ENCODE measurements at regions not wholly inside any gene's neighbourhood (a gene's known extent, or its start where the extent isn't known, plus 50 kb on each side); places are given as distances from the start of the nearest gene placed in this dataset. TPM values are rescaled to one million over a fixed set of nuclear protein-coding genes. Genes with fewer than 3 reads are reported as not detected.
"Not testable (repeated sequence)": the region's sequence is repeated elsewhere in the genome, so short reads cannot be mapped to it uniquely, and the experiment has no call there.

DNA sequence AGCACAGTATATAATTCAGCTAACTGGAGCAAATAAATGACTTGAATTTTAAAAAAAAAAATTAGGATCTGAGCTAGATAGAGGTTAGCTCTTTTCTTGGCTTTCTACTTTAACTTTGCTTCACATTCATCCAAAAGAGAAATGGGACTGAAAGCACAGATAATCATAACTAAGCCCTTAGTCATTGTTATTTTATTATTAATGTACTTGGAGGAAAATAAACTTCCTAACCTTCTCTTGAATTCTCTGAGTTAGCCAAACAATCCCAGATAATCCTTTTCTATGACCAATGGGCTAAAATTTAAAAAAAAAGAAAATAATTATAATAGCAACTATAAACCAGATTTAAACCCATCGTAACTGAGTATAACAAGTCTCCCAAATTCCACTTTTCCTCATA is 57.6 kb upstream of the RASA1 start:
- TF ChIP-seq CTCF (IDR thresholded peaks at IDR 0.05) = no peak
- ATAC-seq (ENCODE audit: low FRiP score) = no peak
- DNase-seq (ENCODE audit: low spot score) = no peak

DNA sequence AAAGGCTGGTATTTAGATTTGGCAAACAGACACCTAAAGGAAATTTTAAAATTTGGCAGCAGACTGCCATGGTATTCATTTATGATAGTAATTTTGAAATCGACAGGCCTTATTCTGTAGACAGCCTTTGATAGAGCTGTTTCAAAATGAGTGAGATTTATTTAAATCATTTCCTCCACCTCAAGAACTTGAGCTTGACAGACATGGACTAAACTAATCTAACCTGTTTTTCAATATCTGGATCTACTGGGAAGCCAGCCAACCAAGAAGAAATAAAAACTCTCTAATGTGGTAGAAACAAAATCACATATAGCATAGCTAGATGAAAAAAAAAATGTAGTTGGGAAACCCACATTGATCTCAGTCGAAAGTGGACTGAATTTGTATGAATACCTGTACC is 56.9 kb upstream of the RASA1 start:
- DNase-seq (ENCODE audit: low spot score) (no peak), ATAC-seq (ENCODE audit: low FRiP score) (no peak)
- no peak for TF ChIP-seq CTCF (IDR thresholded peaks at IDR 0.05)

DNA sequence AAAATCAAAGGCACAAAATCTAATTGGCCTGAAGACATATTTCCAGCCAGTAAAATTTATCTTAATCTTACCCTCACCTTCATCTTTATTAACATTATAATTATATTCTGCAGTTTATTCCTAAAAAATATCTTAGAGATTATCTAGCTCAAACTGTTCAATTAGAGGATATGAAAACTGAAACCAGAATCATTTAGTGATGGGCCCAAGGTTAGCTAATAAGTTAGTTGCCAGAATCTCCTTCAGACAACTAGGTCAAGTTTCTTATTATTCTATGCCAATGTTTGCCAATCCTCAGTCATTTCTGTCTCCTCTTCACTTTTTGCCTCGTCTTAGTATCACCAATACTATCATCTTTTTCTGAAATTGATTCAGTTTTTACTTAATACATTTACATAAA is 56.0 kb upstream of the RASA1 start:
- TF ChIP-seq CTCF (IDR thresholded peaks at IDR 0.05) = no peak
- ATAC-seq (ENCODE audit: low FRiP score) = no peak
- DNase-seq (ENCODE audit: low spot score) = no peak

DNA sequence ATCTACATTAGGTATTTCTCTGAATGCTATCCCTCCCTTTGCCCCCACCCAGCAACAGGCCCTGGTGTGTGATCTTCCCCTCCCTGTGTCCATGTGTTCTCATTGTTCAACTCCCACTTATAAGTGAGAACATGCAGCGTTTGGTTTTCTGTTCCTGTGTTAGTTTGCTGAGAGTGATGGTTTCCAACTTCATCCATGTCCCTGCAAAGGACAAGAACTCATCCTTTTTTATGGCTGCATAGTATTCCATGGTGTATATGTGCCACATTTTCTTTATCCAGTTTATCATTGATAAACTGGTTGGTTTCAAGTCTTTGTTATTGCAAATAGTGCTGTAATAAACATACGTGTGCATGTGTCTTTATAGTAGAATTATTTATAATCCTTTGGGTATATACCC is 55.5 kb upstream of the RASA1 start:
- ATAC-seq (ENCODE audit: low FRiP score); DNase-seq (ENCODE audit: low spot score): not testable (repeated sequence)

DNA sequence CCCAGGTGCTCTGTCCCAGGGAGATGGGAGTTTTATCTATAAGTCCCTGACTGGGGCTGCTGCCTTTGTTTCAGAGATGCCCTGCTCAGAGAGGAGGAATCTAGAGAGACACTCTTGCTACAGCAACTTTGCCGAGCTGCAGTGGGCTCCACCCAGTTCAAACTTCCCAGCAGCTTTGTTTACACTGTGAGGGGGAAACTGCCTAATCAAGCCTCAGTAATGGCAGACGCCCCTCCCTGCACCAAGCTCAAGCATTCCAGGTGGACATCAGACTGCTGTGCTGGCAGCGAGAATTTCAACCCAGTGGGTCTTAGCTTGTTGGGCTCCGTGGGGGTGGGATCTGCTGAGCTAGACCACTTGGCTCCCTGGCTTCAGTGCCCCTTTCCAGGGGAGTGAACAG is 50.2 kb upstream of the RASA1 start:
- not testable (repeated sequence) for DNase-seq (ENCODE audit: low spot score); ATAC-seq (ENCODE audit: low FRiP score)

Small RNAs in the stretch of these regions (small RNA-seq; reads per million reads assigned to genes)
- gene MIR4280 (not detected), gene RN7SKP34 (not detected)
